Retina (tissue), 1 donor: ENCODE measurements at regions not wholly inside any gene's neighbourhood (a gene's known extent, or its start where the extent isn't known, plus 50 kb on each side); places are given as distances from the start of the nearest gene placed in this dataset.

Experiments used
- DNase-seq: peaks from one replicate; pipeline ENCODE4 v3.0.0-alpha.2; 2016

DNA sequence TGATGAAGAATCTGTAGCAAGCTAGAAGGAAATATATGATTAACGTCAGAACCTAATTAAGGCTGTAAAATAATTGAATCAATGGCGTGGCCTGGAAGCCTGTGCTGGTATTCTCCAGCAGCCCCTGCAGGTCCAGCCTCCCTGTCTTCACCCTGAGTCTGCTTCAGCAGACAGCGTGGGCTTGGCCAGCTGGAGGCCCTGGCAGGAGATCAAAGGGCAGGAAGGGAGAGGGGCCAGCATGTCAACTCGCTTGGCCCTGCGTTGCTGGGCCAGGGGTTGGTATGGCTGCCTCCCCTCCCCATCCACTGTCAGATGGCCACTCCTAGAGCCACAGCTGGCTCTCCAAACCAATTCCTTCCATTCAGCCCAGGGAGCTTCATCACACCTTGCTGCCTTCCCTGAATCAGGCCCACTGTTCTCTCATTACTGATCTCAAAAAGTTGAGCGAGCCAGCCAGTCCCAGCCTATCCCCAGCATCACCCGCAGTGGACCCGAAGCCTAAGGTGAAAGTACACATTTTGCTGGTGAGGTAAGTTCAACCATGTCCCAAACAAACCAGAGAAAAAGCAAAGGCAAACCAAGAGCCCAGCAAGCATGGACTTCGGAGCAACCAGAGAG is 228.4 kb upstream of the AGAP1 start:
- no peak for DNase-seq

- no peak for DNase-seq
Measured at GRCh38 chr2:235267251-235267650, 226.6 kb upstream of the AGAP1 start.

DNA sequence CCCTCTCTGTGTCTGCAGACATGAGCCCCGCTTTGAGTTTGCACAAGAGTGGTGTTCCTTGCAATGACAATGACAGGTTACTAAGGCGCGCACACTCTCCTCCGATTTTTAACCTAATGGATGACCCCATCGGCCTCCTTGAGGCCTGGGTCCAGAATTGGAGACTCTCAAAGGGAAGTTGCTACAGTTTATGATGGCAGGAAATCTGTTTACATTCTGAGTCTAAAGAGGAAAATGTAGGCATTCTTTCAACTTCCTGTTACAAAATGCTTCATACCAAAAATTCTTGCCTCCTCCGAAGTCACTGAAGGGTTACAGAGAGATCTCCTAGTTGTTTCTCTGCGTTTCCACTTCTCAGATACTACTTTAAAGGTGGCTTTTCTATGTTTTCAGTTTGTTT is 225.3 kb upstream of the AGAP1 start:
- no peak for DNase-seq

DNA sequence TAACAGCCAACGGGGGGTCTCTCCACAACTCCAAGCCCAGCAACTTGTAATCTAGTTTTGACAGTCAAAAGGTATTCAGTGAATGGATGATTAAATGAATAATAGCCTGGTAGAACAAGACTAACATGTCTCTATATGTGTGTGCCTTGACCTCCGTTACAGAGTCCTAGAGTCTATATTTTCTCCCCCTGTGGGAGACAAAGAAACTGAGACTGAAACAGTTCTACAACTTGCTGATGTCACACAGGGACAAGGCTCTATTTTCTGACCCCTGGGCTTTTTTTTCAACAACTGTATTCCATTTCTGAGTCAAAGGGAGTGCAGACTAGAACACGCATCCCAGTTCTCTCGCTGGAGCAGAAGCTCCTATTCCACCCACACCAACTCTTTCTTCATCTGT is 223.6 kb upstream of the AGAP1 start:
- no peak for DNase-seq

DNA sequence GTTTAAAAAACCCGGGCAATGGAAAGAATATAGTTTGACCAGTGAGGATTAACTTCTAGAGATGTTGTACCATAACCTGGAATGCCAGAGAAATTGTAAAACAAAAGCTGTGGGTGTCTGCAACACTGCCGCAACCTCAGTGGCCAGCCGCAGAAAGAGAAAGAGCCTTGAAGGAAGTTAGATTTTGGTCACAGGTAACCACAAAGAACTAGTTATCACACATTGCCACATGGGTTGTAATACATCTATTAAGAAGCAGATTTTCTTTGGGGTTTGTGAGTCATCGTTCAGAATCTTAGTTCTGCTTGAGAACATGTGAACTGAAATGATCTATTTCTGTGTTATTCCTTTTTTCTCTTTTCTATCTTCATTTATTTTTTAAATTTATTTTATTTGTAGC is 222.9 kb upstream of the AGAP1 start:
- no peak for DNase-seq

- DNase-seq, result no peak
Measured at GRCh38 chr2:235271936-235272335, 221.9 kb upstream of the AGAP1 start.

- no peak for DNase-seq
Measured at GRCh38 chr2:235274023-235274422, 219.8 kb upstream of the AGAP1 start.

DNA sequence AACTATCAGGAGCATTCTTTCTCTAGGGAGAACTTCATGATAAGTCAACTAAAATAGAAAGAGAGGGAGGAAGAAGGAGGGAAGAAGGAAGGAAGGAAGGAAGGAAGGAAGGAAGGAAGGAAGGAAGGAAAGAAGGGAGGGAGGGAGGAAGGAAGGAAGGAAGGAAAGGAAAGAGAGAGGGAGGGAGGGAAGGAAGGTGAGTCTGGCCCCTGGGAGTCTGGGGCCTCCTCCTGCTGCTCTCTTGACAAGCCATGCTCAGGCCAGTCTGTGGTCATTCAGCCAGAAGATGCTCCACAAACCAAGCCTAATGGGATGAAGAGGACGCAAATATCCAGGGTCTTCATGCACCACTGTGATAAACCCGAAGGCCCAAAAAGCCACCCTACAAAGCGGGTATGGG is 216.4 kb upstream of the AGAP1 start:
- DNase-seq, result no peak

- DNase-seq, result no peak
Measured at GRCh38 chr2:235278771-235279355, 215.0 kb upstream of the AGAP1 start.

GRCh38 chr2:235279965-235280364 is 213.9 kb upstream of the AGAP1 start:
- no peak for DNase-seq

DNA sequence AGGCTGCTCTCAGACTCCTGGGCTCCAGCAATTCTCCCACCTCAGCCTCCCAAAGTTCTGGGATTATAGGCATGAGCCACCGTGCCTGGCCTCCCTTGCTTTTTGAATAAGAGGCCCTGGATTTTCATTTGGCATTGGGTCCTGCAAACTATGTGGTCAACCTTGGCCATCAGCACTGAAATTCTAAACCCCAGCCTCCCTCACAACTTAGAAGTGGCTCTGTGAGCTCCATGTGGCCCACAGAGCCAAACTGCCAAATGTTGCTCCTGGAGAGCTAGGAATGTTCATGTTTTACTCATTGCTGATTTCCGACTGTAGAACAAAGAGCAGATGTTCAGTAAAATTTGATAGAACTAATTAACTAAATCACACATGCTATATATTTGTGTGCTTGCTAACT is 210.6 kb upstream of the AGAP1 start:
- DNase-seq, result no peak

- no peak for DNase-seq
Measured at GRCh38 chr2:235286622-235287374, 207.0 kb upstream of the AGAP1 start.

DNA sequence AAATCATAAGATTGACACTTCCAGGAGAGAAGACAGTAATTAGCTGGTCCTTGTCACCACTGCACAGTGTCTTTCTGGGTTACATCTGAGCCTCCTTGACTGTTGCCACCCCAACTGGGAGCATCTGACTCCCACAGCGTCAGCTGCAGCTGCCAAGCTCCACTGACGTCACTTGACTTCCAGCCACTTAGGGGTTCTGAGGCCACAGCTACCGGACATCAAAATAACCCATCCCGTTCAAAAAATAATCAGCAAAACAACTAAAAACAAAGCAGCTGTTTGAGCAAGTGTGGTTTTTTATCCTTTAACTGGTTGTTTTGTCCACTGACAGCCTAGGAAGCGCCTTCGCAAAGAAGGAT is 206.5 kb upstream of the AGAP1 start:
- DNase-seq, result no peak

DNA sequence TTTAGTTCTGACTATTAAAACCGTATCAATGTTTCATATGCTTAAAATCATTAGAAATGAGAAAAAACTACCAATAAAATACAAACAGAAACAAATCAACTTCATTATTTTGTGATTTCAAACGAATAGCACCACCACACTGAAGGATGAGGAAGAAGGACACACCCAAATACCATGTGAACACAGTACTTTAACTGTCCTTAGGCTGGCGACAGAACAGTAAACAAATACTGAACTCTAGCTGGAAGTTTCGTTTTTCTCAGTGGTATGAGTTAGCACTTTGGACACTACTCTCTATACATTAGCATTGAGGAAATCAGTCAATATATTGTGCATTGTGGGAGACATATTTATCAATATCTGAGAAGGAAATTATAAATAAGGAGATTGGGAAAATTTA is 202.4 kb upstream of the AGAP1 start:
- no peak for DNase-seq

- peak; percentile 11 for DNase-seq
Measured at GRCh38 chr2:235293061-235293460, 200.8 kb upstream of the AGAP1 start.

DNA sequence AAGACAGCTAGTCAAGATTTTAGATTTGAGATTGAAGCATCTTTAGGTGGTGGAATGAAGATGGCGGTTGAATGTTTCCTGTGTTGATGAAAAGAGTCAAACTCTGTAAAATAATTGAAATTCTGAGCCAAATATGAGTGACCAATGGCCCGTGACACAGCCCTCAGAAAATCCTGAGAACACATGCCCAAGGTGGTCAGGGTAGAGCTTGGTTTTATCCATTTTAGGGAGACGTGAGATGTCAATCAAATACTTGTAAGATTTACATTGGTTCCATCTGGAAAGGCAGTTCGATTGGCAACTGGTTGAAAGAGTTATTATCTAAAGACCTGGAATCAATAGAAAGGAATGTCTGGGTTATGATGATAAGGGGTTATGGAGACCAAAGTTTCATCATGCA is 198.0 kb upstream of the AGAP1 start:
- no peak for DNase-seq

- no peak for DNase-seq
Measured at GRCh38 chr2:235300368-235301201, 193.3 kb upstream of the AGAP1 start.

DNA sequence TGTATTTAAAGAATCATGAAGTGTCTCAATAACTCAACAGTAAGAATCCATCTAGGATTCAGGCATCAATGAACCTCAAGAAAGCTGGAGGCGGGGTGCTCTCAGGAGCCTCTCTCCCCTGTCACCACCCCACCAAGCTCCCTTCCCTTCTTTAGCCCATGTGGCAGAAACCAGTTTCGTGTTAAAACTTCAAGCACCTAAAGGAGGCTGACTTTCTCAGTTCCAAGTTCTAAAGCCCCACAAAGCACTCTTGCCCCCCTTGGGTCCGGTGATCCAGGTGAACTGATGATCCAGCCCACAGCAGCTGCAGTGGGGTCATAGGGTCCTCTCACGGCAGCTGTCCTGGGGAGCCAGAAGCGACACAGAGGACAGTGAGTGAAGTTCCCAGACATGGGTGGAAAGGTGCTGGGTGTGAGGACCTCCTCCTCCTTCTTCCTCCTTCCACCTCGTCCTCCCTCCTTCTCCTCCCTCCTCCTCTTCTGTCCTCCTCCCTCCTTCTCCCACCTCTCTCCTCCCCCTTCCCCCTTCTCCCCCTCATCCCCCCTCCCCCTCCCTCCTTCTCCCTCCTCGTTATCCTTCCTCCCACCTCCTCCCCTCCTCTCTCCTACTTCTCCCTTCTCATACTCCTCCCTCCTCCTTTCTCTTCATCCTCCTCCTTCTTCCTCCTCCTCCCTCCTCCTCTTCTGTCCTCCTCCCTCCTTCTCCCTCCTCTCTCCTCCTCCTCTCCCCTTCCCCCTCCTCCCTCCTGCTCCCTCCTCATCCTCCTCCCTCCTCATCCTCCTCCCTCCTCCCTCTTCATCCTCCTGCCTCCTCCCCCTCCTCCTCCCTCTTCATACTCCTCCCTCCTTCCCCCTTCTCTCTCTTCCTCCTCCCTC is 192.4 kb upstream of the AGAP1 start:
- no peak for DNase-seq

GRCh38 chr2:235302263-235302662 is 191.6 kb upstream of the AGAP1 start:
- DNase-seq, result no peak

DNA sequence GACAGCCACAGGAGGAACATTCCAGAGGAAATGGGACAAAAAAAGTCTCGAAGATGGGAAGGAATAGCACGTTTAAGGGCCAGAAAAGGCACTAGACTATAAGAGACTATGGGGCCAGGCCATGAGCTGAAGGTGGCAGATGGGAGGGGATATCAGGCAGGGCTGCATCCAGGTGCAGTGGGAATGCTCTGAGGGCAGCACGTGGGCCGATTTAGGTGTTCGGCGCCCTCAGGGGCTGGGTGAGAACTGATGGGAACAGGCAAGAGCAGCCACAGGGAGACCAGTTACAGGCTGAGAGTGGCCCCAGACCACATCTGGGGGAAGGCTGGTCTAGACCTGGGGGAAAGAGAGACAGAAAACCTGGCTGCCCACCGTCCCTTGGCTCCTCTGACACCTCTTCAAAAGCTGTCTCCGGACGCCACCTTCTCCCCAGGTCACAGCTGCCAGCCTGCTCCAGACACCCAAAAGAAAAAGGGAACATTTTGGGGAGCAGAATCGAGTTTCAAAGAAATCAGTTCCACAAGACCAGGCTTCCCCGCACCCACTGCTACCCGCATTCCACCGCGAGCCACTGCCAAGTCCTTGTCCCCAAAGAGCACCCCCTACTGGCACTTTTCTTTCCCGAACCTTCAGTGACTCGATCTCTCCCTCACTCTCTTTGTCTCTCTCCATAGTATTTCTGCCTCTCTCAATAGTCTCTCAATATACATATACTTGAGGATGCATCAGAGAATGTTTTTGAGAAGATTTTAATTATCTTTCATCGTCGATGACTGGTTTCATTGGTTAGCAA is 190.1 kb upstream of the AGAP1 start:
- no peak for DNase-seq

DNA sequence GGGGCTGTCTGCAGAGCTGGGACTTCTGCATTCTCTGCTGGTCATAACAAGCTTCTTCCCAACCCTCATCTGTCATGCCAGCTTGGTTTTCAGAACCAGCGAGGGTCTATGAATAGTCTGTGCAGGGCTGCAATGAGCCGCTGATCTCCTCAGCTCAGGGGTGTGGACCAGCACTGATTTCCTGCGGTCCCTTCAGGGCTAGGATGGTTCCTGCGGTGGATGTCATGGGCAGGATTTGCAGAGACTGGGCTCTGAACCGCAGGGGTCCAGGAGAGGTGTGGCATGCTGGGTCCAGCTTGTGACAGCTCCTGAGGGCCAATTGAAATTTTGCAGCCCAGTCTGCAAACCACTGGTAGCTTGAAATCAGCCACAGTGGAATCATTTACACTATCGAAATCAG is 188.2 kb upstream of the AGAP1 start:
- no peak for DNase-seq

DNA sequence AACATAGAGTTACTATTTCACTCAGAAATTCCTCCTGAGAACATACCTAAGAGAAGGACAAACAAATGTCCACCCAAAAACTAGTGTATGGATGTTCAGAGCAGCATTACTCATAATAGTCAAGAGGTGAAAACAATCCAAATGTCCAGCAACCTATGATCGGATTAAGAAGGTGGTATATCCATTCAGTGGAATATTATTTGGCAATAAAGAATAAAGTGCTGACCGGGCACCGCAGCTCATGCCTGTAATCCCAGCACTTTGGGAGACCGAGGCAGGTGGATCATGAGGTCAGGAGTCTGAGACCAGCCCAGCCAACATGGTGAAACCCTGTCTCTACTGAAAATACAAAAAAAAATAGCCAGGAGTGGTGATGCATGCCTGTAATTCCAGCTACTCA is 182.8 kb upstream of the AGAP1 start:
- DNase-seq, result no peak
